ENCODE measurements at regions not wholly inside any gene's neighbourhood (a gene's known extent, or its start where the extent isn't known, plus 50 kb on each side); places are given as distances from the start of the nearest gene placed in this dataset.

DNA sequence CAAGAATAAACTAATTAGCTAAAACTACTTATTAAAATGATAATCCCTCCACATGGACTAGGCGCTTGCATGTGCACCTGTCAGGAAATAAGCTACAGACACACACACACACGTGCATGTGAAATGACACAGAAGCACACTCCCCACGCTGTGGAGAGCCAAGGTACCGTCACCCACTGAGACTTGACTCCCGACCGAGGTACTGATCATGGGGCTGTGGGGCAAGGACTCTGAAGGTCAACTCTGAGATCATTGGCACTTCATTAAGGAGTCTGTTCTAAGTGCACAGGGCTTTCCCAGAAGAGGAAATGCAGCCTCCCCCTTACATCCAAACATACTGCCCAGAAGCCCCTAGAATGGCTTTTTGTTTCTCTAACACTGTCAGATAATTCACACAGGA lies 264.4 kb upstream of the WWC1 start:
- no peaks in the 10 kb centered on the region for H3K79me2 ChIP-seq (replicated peaks; ENCODE audit: insufficient read depth, low read length)

GRCh38 chr5:168030912-168031311 lies 260.5 kb upstream of the WWC1 start:
- Histone ChIP-seq H3K27ac (ENCODE audit: low read length) (no peak overlapping the region), H3K79me2 (replicated peaks; ENCODE audit: insufficient read depth, low read length) (no peaks in the 10 kb centered on the region), H3F3A (ENCODE audit: insufficient read depth, low read length, poor library complexity, severe bottlenecking) (no peaks in the 10 kb centered on the region), H2AFZ (ENCODE audit: low read depth, low read length) (no peak overlapping the region), H3K9ac (ENCODE audit: low read length) (no peak overlapping the region), H3K36me3 (ENCODE audit: insufficient read depth, low read length) (no peaks in the 10 kb centered on the region), H3K9me2 (ENCODE audit: insufficient read depth, low read length) (no peaks in the 10 kb centered on the region), H3K4me2 (ENCODE audit: low read length) (no peak overlapping the region), H4K20me1 (ENCODE audit: insufficient read depth) (no peaks in the 10 kb centered on the region), H3K27me3 (ENCODE audit: insufficient read depth, low read depth, low read length) (no peaks in the 10 kb centered on the region), H3K9me3 (ENCODE audit: low read length) (no peaks in the 10 kb centered on the region), H3K4me3 (ENCODE audit: low read length) (no peak overlapping the region)
- TF ChIP-seq POLR2AphosphoS5 (IDR thresholded peaks at IDR 0.05) (no peak), RAD21 (conservative IDR thresholded peaks at IDR 0.05) (no peak), MXI1 (conservative IDR thresholded peaks at IDR 0.05; ENCODE audit: poor library complexity, severe bottlenecking) (no peak), EP300 (conservative IDR thresholded peaks at IDR 0.05; ENCODE audit: poor library complexity, severe bottlenecking) (no peak), EZH2 (IDR thresholded peaks at IDR 0.05; ENCODE audit: borderline replicate concordance, insufficient read depth, low read length, poor library complexity, severe bottlenecking) (no peak), TAF1 (IDR thresholded peaks at IDR 0.05; ENCODE audit: low read depth) (no peak)
- TF ChIP-seq, protein P1, sequence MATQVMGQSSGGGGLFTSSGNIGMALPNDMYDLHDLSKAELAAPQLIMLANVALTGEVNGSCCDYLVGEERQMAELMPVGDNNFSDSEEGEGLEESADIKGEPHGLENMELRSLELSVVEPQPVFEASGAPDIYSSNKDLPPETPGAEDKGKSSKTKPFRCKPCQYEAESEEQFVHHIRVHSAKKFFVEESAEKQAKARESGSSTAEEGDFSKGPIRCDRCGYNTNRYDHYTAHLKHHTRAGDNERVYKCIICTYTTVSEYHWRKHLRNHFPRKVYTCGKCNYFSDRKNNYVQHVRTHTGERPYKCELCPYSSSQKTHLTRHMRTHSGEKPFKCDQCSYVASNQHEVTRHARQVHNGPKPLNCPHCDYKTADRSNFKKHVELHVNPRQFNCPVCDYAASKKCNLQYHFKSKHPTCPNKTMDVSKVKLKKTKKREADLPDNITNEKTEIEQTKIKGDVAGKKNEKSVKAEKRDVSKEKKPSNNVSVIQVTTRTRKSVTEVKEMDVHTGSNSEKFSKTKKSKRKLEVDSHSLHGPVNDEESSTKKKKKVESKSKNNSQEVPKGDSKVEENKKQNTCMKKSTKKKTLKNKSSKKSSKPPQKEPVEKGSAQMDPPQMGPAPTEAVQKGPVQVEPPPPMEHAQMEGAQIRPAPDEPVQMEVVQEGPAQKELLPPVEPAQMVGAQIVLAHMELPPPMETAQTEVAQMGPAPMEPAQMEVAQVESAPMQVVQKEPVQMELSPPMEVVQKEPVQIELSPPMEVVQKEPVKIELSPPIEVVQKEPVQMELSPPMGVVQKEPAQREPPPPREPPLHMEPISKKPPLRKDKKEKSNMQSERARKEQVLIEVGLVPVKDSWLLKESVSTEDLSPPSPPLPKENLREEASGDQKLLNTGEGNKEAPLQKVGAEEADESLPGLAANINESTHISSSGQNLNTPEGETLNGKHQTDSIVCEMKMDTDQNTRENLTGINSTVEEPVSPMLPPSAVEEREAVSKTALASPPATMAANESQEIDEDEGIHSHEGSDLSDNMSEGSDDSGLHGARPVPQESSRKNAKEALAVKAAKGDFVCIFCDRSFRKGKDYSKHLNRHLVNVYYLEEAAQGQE (IDR thresholded peaks at IDR 0.05; ENCODE audit: borderline replicate concordance), result no peak

More for the DNA sequence above, 264.4 kb upstream of the WWC1 start:
- no peaks in the 10 kb centered on the region for H3K9me3 ChIP-seq (ENCODE audit: low read length)
- no peaks in the 10 kb centered on the region for H3K9me2 ChIP-seq (ENCODE audit: insufficient read depth, low read length)
- no peaks in the 10 kb centered on the region for H3K27me3 ChIP-seq (ENCODE audit: insufficient read depth, low read depth, low read length)
- H3K4me3 ChIP-seq (ENCODE audit: low read length), result no peak overlapping the region
- no peaks in the 10 kb centered on the region for H4K20me1 ChIP-seq (ENCODE audit: insufficient read depth)
- H3K36me3 ChIP-seq (ENCODE audit: insufficient read depth, low read length), result no peaks in the 10 kb centered on the region
- H3K4me2 ChIP-seq (ENCODE audit: low read length), result no peak overlapping the region
- no peak overlapping the region for H3K9ac ChIP-seq (ENCODE audit: low read length)
- TF ChIP-seq MXI1 (conservative IDR thresholded peaks at IDR 0.05; ENCODE audit: poor library complexity, severe bottlenecking) (no peak), EZH2 (IDR thresholded peaks at IDR 0.05; ENCODE audit: borderline replicate concordance, insufficient read depth, low read length, poor library complexity, severe bottlenecking) (no peak), TAF1 (IDR thresholded peaks at IDR 0.05; ENCODE audit: low read depth) (no peak), RAD21 (conservative IDR thresholded peaks at IDR 0.05) (no peak), POLR2AphosphoS5 (IDR thresholded peaks at IDR 0.05) (no peak), EP300 (conservative IDR thresholded peaks at IDR 0.05; ENCODE audit: poor library complexity, severe bottlenecking) (no peak), SMC3 (conservative IDR thresholded peaks at IDR 0.05; ENCODE audit: poor library complexity) (no peak)
- TF ChIP-seq, protein P1 (IDR thresholded peaks at IDR 0.05; ENCODE audit: borderline replicate concordance), result no peak
- TF ChIP-seq, protein P2, sequence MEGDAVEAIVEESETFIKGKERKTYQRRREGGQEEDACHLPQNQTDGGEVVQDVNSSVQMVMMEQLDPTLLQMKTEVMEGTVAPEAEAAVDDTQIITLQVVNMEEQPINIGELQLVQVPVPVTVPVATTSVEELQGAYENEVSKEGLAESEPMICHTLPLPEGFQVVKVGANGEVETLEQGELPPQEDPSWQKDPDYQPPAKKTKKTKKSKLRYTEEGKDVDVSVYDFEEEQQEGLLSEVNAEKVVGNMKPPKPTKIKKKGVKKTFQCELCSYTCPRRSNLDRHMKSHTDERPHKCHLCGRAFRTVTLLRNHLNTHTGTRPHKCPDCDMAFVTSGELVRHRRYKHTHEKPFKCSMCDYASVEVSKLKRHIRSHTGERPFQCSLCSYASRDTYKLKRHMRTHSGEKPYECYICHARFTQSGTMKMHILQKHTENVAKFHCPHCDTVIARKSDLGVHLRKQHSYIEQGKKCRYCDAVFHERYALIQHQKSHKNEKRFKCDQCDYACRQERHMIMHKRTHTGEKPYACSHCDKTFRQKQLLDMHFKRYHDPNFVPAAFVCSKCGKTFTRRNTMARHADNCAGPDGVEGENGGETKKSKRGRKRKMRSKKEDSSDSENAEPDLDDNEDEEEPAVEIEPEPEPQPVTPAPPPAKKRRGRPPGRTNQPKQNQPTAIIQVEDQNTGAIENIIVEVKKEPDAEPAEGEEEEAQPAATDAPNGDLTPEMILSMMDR (IDR thresholded peaks at IDR 0.05; ENCODE audit: poor library complexity, severe bottlenecking), result no peak
- H2AFZ ChIP-seq (ENCODE audit: low read depth, low read length), result no peak overlapping the region
- H3F3A ChIP-seq (ENCODE audit: insufficient read depth, low read length, poor library complexity, severe bottlenecking), result no peaks in the 10 kb centered on the region
- no peak overlapping the region for H3K27ac ChIP-seq (ENCODE audit: low read length)
